ENCODE measurements at regions not wholly inside any gene's neighbourhood (a gene's known extent, or its start where the extent isn't known, plus 50 kb on each side); places are given as distances from the start of the nearest gene placed in this dataset.

DNA sequence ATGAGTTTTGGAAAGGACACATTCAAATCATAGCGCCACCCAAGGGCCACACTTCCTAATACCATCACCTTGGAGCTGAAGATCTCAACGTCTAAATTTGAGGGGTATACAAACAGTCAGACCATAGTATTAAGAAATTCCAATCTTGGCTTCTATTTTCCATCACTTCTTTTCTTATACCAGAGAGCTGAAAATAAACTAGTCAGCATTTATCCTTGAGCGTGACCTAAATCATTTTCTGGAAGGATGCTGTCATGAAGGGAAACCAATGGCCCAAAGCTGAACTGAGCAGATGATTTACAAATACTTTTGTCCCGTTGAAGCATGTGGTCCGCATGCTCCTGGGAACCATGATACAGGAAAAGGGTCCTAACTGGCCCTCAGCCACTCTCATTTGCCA, 921.9 kb downstream of the CCSER2 start:
- DNase-seq = no peak

DNA sequence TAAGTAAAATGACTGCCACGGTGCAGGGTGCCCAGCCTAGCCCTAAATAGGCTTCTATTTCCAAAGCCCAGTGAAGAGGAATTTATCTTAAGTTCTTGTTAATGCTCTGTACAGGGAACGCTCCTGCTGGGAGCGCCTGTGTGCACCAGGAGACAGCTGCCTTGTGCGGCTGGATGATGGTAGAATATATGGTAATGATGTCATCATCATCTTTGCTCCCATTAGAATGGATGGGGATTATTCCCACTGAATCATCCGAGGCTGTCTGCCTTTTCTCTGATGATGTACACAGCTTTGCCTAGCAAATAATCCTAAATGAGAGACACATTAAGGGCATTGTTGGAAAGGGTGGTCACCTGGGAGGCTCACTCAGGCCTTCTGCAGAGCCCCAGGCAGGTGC, 928.1 kb downstream of the CCSER2 start:
- no peak for DNase-seq

DNA sequence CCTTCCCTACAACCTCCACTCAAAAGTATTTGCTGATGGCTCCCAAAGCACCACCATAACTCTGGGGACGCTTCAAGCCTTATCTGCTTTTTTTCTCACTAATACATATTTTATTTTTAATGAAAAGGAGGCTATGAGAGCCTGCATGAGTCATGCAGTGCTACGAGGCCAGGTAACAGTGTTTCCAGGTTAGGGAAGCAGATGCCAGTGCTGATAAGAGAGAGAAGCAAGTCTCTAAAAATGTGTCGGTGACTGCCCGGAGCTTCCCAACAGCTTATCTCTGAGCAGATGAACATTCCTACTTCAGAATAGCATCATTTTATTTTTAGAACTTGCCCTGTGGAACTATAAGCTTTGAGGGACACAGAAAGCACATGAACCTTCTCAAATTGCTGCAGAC, 931.5 kb downstream of the CCSER2 start:
- no peak for DNase-seq

DNA sequence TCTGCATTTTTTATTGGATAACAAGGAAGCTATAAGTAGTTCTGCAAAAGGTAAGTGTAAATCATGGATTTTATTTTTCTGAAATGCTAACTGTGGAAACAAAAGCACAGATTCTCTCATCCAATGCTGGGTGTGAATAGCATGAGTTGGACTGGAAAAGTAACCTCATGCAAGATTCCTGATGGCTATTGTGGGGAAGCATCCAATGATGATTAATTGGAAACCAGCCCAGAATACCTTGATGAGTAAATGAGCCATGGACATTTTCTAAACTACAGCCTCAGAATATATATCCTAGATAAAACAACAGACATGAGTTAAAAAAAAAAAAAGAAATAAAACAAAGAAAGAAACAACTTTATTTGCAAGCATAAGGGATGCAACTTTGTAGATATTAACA, 934.6 kb downstream of the CCSER2 start:
- no peak for DNase-seq

DNA sequence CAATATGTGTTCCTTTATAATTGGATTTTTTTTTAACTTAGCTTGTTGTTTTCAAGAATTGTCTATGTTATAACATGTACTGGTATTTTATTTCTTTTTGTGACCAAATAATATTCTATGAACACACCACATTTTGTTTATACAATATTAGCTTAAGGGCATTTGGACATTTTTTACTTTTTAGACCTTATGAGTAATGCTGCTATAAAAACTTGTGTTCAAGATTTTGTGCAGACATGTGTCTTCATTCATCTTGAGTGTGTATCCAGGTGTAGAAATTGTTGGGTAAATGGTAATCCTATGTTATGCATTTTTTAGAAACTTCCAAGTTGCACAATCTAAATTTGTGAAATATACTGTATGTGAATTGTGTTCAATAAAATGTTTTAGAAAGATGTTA, 936.7 kb downstream of the CCSER2 start:
- DNase-seq = no peak

DNA sequence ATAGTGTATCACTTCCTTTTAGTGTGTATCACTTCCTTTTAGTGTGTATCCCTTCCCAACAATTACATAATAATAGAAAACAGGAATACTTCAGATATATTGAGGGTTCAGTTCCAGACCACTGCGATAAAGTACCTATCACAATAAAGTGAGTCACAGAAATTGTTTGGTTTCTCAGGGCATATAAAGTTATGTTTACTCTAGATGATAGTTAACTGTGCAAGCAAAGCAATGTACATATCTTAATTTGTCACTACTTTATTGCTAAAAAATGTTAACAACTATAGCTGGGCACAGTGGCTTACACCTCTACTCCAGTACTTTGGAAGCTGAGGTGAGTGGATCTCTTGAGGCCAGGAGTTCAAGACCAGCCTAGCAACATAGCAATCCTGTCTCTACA, 938.4 kb downstream of the CCSER2 start:
- DNase-seq = no peak

DNA sequence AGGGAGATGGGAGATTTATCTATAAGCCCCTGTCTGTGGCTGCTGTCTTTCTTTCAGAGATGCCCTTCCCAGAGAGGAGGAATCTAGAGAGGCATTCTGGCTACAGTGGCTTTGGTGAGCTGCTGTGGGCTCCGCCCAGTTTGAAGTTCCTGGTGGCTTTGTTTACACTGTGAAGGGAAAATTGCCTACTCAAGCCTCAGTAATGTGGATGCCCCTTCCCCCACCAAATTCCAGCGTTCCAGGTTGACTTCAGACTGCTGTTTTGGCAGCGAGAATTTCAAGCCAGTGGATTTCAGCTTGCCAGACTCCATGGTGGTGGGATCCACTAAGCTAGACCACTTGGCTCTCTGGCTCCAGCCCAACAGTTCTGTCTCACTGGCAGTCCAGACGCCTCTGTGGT, 951.6 kb downstream of the CCSER2 start:
- no peak for DNase-seq

DNA sequence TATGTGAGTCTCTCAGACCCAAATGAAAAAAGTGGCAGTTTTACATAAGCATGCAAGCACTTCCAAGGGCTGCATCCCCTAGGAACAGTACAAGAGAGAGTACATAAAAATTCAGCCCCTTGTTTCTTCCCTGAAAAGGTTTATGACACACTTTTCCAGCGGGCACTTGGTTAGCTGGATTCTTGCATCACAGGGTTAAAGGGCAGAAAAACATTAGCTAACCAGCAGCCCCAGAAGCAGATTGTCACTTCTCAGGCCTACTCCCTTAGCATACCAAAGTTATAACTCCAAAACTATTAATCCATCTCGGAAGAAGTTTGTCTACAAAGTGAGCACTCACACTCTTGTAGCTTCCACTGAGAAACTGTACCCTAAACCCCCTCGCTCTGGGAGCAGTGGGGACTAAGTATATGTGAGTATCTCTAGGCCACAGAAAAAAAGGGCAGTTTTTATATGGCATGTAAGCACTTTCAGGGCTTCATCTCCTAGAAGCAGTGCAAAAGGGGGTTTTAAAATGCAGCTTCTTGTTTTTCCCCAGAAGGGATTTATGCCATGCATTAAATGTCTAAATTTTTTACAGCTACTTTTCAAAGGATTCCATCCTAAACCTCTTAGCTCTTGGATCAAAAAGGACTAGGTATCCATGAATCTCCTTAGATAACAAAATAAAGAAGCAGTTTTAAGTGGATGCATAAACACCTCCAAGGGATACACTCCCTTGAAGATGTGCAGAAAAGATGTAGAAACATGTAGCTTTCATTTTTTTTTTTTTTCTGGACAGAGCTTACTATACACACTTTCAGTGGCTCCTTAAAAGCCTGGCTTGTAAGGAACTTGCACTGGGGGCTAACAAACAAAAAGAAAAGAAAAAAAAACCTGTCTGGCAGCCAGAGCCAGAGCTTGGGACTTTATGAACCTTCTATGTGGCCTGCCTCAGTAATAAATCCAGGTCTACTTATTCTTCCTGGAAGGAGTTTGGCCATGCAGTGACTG, 956.7 kb downstream of the CCSER2 start:
- no peak for DNase-seq

DNA sequence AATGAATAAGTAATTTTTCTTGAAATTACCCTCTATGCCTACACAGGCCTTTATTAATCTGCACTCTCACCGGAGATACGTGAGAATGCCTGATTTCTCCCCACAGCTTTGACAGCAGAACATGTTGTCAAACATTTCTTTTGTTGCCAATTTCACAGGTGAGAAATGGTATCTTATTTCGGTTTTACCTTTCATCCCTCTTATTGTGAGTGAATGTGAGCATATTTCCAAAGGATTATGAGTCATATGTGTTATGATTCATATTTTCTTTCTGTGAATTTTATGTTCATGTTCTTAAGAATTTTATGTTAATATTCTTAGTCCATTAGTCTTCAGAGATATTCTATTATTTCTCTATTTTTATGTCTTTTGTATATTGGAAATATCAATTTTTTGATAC, 965.1 kb downstream of the CCSER2 start:
- DNase-seq = no peak

DNA sequence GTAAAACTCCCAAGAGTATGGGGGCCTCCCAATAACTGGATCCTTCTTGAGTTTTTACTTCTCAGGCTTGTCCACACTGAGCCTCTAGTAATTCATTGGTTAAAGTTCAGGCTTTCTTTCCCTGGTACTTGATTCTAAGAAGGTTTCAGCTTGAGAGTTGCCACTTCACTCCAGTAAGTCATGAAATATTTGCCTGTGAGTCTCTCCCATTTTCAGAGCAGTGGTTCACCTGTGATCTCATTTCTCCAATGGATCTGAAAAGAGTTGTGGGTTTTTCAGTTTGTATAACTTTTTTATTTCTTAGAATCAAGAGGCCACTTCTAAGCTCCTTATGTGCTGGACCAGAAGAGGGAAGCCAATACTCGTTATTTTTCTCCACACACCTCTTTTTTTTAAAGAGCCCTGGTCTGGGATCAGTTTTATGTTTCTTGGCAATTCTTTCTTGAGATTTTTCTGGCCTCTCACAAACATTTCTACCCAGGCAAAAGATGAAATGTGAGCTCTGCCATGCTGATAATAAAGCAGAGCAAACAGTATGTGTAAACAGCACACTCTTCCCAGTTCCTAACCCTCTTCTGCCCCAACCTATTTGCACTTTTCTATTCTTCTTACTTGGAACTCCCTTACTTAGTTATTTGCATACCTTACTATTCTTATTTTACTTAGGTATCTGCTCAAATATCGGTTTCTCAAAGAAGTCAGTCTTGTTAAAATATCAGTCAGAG, 983.4 kb downstream of the CCSER2 start:
- DNase-seq = no peak

DNA sequence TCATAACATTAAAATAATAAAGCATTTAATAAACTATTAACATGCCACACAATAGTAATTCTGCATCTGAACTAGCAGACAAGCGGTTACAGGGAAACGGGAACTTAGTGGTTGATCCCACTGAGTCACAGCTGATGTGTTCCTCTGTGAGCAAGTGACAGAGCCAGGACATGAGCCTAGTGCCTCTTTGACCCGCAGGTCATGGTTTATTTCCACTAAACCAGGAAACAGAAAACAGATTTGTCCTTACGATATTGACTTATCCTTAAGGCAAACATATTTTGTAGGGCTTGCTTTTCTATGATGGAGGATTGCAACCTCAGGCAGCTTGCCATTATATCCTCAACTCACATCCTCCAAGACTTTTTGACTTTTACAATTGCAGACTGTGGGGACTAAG, 987.3 kb downstream of the CCSER2 start:
- no peak for DNase-seq

DNA sequence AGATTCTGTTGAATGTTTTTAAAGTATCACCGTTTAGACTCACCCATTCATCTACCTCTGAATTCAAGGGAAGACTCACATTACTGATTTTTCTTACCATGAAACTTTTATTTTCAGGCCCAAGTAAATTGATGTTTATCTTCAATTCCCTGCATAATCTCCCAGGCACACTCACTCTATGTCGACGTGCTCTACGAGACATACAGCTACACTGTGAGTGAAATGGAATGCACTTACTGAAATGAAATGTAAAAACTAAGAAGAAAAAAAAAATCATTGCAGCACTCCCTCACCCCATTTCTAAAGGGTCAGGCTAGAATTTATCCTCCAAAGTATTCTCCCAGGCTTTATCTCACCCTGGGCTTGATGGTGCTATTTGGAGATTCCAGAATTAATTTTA, 987.9 kb downstream of the CCSER2 start:
- DNase-seq = no peak

DNA sequence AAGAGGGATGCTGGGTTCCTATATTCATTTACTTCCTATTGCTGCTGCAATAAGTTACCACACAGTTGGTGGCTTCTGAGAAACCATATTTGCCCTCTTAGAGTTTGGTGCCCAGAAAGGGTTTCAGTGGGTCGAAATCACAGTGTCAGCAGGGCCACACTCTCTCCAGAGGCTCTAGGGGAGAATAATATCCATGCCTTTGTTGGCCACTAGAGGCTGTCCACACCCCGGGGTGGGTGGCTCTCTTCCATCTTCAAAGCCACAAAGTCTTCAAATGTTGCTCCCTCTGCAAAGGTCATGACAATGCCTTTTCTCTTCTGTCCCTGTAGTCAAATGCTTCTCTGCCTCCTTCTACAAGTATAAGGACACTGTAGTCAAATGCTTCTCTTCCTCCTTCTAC, 989.4 kb downstream of the CCSER2 start:
- DNase-seq = no peak

DNA sequence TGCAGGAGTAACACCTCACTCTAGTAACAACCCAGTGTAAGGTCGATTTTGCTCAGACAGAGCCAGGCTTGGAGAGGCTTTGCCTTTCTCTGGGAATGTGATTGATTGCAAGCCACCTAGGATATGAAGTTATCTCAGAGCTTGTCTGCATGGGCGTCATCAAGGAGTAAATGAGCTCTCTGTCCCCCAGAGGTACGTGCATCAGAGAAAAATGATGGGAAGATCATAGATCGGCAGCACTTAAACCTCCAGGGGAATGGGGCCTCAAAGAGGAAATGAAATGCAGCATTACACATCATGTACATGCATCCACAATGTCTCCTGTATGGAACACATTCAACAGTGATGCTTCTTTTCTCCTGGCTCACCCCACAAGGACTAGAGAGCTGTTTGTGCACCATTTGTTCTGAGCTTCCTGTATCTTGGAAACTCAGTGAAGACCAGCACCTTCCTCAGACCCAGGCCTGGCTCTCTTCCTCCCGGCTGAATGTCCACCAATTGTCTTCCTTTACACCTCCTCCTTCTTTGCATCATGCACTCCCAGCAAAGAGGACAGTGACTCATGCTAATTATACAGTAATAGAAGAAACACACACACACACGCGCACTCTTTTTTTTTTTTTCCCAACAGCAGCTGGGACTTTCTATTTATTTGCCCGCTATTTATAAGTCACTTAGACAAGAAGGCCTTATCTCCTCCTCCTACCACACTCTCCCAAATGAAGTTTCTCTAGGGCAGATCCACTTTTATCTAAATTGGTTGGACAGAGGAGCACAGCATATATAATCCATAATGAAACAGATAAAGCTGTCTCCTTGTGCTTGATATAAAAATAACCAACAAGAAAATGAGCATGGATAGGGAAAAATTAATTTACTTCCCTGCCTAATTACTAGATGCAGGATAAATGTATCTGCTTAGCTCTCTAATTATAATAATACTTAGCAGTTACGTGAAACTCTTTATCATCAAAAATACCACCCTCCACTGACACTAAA, 990.7 kb downstream of the CCSER2 start:
- no peak for DNase-seq

DNA sequence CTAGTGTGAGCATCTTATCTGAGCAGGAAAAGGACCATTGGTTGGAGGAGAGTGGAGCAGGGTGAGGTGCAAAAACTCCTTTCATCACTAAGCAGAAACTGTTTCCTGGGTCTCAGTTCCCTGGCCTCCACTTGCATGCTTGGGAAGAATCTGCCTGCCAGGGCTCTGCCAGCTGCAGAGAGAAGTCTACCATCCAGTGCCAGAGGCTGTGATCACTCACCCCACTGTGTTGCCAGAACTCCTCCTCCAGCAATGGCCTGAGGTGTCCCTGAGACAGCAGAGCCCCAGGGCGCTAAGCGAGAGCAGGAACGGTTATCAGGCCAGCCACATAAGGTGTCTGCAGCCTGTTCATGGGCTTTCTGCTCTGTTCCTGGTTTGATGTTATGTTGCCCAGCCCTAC, 991.4 kb downstream of the CCSER2 start:
- DNase-seq = no peak

DNA sequence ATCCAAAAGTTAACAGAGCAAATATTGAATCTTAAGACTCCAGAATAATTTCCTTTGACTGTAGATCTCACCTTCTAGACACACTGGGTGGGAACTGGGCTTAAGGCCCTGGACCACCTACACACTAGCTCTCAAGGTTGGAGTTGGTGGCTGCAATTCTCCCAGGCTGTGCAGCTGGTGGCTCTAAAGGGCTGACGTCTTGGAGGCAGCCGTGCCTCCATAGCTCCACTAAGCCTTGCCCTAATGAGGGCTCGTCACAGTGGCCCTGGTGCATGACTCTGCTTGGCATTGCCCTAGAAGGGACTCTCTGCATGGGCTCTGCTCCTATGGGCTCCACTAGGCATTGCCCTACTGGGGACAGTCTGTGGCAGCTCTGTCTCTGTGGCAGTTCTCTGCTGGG, 1005.2 kb downstream of the CCSER2 start:
- DNase-seq = no peak

DNA sequence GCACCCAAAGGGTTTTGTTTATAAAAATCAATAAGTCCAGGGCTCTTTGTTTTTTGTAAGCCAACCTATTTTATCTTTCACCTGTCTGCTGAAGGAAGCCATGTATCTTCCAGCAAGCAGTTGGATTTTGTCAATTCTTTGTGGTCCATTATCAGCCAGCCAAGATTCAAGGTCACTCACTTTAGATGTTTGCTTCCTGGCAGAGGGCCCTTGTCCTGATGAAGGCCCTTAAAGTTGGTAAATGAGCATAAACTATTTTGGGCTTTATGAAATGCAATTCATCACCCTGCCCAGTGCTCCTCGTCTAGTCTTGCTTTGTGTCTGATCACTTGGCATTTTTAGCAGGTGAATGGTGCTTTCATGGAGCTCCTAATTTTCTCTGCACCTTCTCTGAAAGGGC, 1004.2 kb downstream of the GRID1 start:
- no peak for DNase-seq

DNA sequence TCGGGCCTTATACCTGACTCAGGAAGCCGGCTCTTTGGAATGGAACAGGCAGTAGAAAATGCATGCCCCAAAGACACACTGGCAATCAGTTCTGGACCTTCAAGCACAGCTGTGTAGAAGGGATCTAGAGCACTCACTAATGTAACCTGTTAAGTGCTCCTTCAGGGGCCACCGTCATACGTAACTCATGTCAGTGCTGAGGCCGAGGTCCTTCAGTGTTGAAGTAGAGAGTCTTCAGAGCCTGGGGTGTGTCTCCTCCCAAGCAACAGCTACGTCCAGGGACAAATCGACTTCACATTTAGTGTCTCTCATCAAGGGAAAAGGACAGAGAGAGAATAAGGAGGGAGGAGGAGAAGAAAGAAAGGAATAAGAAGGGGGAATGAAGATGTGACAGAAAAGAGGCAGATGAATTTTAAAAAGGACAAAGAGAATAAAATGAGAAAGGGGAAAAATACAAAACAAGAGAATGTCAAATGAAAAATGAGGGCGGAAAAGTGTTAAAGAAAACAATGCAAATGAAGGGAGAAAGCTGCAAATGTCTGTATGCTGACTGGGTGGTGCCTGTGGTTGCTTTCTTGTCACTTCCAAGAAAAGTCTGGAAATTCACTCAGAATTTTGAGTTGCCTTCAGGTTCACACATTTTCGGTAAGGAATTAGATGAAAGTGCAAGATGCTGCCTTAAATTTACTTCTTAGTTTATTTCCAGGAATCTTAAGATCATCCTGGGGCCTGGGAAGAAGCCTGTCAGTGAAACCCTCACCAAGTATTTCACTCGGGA, 989.4 kb downstream of the GRID1 start:
- no peak for DNase-seq

DNA sequence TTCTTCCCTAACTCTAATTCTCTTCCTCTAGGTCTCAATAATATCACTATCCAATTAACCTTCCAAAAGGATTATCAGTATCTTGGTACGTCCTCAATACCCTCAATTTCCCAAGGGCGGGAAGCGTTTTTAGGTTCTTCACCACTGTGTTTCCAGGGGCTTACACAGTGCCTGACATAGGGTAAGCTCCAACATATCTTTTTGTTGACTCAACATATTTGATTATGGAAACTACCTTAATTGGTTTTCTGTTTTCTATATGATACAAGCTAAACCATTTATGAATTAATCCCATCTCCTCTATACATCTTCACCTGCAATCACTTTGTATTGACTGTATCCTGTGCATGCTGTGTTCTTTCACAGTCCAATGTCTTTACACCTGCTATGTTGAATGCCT, 987.3 kb downstream of the GRID1 start:
- no peak for DNase-seq

DNA sequence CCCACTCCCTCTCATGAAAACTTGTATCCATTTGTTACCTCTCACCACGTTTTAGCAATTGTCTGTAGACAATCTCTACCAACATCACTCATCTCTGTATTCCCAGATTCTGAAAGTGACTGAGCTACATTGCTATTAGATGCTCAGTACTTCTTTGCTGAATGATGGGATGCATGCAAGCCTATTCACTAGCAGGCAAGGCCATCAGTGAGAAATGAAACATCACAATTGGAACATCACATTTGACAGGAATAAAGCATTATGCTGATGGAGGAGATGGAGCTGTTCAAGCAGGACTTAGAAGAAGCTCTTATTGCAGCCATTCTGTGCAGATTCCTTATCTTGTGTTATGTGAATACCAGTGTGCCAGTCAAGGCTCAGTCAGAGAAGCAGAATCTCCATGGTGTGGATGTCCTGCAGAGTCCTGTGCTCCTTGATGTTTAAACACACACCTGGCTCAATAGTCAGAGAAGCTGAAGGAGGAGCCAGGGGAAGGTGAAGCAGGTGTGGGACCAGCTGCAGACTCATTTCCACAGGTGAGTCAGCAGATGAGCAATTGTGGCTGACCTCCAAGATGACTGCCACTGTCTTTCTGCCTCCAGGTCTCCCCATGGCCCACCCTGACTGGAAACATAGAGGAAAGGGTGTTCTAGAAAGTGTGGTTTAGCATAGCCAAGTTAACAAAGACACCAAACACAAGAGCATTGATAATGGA, 965.5 kb downstream of the GRID1 start:
- DNase-seq = no peak

DNA sequence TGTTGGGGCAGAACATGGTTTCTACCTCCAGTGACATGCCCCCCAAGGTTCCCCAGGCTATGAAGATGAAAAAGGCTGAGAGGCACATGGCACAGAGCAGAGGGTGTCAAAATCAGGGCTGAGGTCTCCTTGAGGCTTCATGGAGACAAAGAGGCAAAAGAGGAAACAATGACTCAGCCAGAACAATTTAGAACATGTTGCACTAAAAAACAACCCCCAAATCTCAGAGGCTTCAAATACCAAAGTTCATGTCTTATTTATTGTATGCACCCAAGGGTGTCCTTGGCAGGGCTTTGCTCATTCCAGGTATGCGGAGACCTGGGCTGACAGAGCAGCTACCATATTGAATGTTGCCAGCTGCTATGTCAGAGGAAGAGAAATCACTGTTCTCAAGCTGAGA, 964.1 kb downstream of the GRID1 start:
- no peak for DNase-seq

DNA sequence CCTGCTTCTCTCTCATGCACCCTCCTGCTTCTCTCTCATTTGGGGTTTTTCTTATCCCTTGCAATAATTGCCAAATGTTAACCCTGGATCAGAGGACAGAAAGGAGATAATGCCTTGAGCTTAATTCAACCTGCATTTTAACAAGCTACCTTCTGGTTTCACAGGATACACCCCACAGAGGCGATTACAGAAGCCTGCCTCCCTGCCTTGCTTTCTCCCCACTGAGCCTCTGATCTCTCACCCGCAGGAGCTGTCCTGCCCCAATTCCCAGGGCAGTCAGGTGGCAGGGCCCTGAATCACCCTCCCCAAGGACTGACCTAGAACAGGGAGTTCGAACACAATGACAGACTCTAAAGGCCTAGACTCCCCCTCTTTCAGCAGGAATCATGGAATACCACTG, 959.5 kb downstream of the GRID1 start:
- no peak for DNase-seq

All from NCI-H524 (cell line).